ENCODE measurements at regions not wholly inside any gene's neighbourhood (a gene's known extent, or its start where the extent isn't known, plus 50 kb on each side); places are given as distances from the start of the nearest gene placed in this dataset.
"Not testable (repeated sequence)": the region's sequence is repeated elsewhere in the genome, so short reads cannot be mapped to it uniquely, and the experiment has no call there.

- H3K4me3 ChIP-seq (ENCODE audit: low read length) = not testable (repeated sequence)
- peak; percentile 25 for TF ChIP-seq CTCF (IDR thresholded peaks at IDR 0.05; ENCODE audit: insufficient read depth, low read depth, low read length, missing control alignments)
- peak; percentile 3 for DNase-seq (ENCODE audit: low read depth)
These were observed 675.6 kb upstream of the DEFB115 start for GRCh38 chr20:30581839-30582238.

- DNase-seq (ENCODE audit: low read depth); H3K4me3 ChIP-seq (ENCODE audit: low read length): not testable (repeated sequence)
These were observed 673.1 kb upstream of the DEFB115 start for GRCh38 chr20:30584403-30584802.

- DNase-seq (ENCODE audit: low read depth) = peak; percentile 57
- TF ChIP-seq CTCF (IDR thresholded peaks at IDR 0.05; ENCODE audit: insufficient read depth, low read depth, low read length, missing control alignments) = peak; percentile 11
- H3K4me3 ChIP-seq (ENCODE audit: low read length) = not testable (repeated sequence)
These were observed 672.1 kb upstream of the DEFB115 start for GRCh38 chr20:30585244-30585796.

GRCh38 chr20:30586178-30586577 lies 671.3 kb upstream of the DEFB115 start:
- DNase-seq (ENCODE audit: low read depth); H3K4me3 ChIP-seq (ENCODE audit: low read length): not testable (repeated sequence)

- DNase-seq (ENCODE audit: low read depth) = no peak
- TF ChIP-seq CTCF (IDR thresholded peaks at IDR 0.05; ENCODE audit: insufficient read depth, low read depth, low read length, missing control alignments) = no peak
- H3K4me3 ChIP-seq (ENCODE audit: low read length) = no peak overlapping the region
These were observed 663.9 kb upstream of the DEFB115 start for GRCh38 chr20:30593572-30593971.

GRCh38 chr20:30594112-30594511 lies 663.4 kb upstream of the DEFB115 start:
- no peak overlapping the region for H3K4me3 ChIP-seq (ENCODE audit: low read length)
- no peak for TF ChIP-seq CTCF (IDR thresholded peaks at IDR 0.05; ENCODE audit: insufficient read depth, low read depth, low read length, missing control alignments)
- DNase-seq (ENCODE audit: low read depth) = no peak

GRCh38 chr20:30595698-30596097 lies 661.8 kb upstream of the DEFB115 start:
- DNase-seq (ENCODE audit: low read depth) = no peak

GRCh38 chr20:30597429-30597828 lies 660.0 kb upstream of the DEFB115 start:
- not testable (repeated sequence) for H3K4me3 ChIP-seq (ENCODE audit: low read length); DNase-seq (ENCODE audit: low read depth)

More at GRCh38 chr20:30595698-30596097, 661.8 kb upstream of the DEFB115 start:
- H3K4me3 ChIP-seq (ENCODE audit: low read length) = no peak overlapping the region
- no peak for TF ChIP-seq CTCF (IDR thresholded peaks at IDR 0.05; ENCODE audit: insufficient read depth, low read depth, low read length, missing control alignments)
